ENCODE measurements at regions not wholly inside any gene's neighbourhood (a gene's known extent, or its start where the extent isn't known, plus 50 kb on each side); places are given as distances from the start of the nearest gene placed in this dataset.
"Not testable (repeated sequence)": the region's sequence is repeated elsewhere in the genome, so short reads cannot be mapped to it uniquely, and the experiment has no call there.

DNA sequence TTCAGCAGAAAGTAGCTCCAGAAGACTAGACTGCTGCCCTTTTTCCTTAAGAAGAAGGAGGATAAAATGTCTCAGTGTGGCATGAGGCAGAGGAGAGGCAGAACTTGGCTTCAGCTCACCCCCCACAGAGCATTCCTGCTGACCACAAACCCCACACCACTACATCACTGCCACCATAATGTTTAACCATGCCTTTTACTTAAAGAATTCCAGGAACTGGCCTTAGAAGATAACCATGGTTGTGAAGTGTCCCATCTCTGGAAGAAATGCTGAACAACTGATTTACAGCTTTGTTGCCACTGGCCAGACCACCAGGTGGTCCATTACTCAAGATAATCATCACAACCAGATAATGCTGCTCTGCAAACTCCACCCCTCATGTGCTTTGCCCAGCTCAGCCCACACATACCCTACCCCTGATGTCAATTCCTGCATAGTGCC is 154.1 kb downstream of the CD24 start:
- Mint-ChIP-seq H3K36me3 (ENCODE audit: low read depth) (no peaks in the 10 kb centered on the region), H3K27ac (no peak overlapping the region), H3K4me3 (no peak overlapping the region), H3K4me1 (no peaks in the 10 kb centered on the region), H3K27me3 (peaks cover 34% of the 10 kb centered on the region)
- DNase-seq (no peak), ATAC-seq (no peak)
- no peaks in the 10 kb centered on the region for H3K9me3 ChIP-seq (ENCODE audit: control insufficient read depth, low read length, poor library complexity, severe bottlenecking)

DNA sequence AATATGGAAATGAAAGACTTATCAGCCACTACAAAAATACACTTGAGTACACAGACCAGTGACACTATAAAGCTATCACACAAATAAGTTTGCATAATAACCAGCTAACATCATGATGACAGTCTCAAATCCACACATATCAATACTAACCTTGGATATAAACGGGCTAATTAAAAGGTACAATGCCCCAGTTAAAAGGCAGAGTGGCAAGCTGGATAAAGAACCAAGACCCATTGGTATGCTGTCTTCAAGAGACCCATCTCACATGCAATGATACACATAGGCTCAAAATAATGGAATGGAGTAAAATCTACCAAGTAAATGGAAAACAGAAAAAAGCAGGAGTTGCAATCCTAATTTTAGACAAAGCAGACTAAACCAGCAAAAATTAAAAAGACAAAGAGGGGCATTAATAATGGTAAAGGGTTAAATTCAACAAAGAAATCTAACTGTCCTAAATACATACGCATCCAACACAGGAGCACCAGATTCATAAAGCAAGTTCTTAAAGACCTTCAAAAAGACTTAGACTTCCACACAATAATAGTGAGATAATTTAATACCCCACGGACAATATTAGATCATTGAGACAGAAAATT is 163.3 kb downstream of the CD24 start:
- Mint-ChIP-seq H3K27me3 (no peaks in the 10 kb centered on the region), H3K4me1 (no peaks in the 10 kb centered on the region), H3K36me3 (ENCODE audit: low read depth) (no peaks in the 10 kb centered on the region), H3K27ac (no peak overlapping the region), H3K4me3 (no peak overlapping the region)
- DNase-seq: no peak
- ATAC-seq: no peak
- H3K9me3 ChIP-seq (ENCODE audit: control insufficient read depth, low read length, poor library complexity, severe bottlenecking): peaks cover 14% of the 10 kb centered on the region

DNA sequence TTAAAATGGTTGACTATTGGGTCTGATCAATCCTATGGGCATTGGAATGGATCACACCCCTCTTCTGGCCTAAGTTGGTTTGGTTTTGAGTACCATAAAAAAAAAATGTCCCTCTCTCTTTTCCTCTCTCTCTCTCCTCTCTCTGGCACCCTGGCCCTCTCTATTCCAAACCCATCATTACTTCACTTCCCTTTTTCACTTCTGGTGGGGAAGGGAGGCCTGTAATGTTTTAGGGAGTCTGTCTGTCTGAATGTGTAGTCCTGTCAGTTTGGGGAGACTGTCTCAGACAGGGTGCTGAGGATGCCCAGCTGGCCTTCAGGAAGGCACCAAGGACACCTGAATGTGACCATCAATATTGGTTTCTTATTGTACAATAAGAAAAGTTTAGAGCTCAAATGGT is 165.8 kb downstream of the CD24 start:
- Mint-ChIP-seq H3K27ac (no peak overlapping the region), H3K36me3 (ENCODE audit: low read depth) (no peaks in the 10 kb centered on the region), H3K27me3 (no peaks in the 10 kb centered on the region), H3K4me1 (no peaks in the 10 kb centered on the region), H3K4me3 (no peak overlapping the region)
- ATAC-seq (no peak), DNase-seq (no peak)
- peaks cover 14% of the 10 kb centered on the region for H3K9me3 ChIP-seq (ENCODE audit: control insufficient read depth, low read length, poor library complexity, severe bottlenecking)

DNA sequence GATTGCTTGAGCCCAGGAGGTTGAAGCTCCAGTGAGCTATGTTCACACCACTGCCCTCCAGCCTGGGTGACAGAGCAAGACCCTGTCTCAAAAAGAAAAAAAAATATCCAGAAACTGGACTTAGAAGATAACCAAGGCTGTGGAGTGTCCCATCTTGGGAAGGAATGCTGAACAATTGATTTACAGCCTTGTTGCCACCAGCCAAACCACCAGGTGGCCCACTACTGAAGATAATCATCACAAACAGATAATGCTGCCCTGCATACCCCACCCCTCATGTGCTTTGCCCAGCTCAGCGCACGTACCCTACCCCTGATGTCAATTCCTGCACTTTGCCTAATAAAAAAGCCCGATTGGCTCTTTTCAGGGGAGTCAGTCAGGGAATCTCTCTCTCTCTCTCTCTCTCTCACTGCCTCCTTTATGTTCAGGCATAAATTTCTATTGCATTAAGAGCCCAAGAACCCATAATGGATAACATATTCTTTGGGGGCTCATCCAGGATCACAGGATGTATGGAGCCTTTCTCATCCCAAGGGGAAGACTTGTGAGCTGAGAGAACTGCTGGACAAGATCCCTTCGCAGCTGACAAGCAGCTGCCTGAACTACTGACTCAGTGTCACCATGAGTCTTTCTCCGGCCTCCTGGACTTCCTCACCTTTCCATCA is 166.4 kb downstream of the CD24 start:
- no peak for DNase-seq
- ATAC-seq: no peak
- no peak overlapping the region for H3K27ac Mint-ChIP-seq
- no peak overlapping the region for H3K4me3 Mint-ChIP-seq
- no peaks in the 10 kb centered on the region for H3K4me1 Mint-ChIP-seq
- H3K27me3 Mint-ChIP-seq: no peaks in the 10 kb centered on the region
- H3K36me3 Mint-ChIP-seq (ENCODE audit: low read depth): no peaks in the 10 kb centered on the region
- peaks cover 14% of the 10 kb centered on the region for H3K9me3 ChIP-seq (ENCODE audit: control insufficient read depth, low read length, poor library complexity, severe bottlenecking)

DNA sequence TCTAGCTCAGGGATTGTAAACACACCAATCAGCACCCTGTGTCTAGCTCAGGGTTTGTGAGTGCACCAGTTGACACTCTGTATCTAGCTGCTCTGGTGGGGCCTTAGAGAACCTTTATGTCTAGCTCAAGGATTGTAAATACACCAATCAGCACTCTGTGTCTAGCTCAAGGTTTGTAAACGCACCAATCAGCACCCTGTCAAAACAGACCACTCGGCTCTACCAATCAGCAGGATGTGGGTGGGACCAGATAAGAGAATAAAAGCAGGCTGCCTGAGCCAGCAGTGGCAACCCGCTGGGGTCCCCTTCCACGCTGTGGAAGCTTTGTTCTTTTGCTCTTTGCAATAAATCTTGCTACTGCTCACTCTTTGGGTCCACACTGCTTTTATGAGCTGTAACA is 168.3 kb downstream of the CD24 start:
- H3K27me3 Mint-ChIP-seq, ATAC-seq: not testable (repeated sequence)

DNA sequence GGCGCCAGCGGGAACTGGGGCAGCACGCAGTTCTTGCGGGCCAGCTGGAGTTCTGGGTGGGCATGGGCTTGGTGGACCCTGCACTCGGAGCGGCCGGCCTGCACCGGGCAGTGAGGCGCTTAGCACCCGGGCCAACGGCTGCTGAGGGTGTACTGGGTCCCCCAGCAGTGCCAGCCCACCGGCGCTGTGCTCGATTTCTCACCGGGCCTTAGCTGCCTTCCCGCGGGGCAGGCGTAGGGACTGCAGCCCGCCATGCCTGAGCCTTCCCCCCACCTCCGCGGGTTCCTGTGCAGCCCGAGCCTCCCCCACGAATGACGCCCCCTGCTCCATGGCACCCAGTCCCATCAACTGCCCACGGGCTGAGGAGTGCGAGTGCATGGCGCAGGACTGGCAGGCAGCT is 168.8 kb downstream of the CD24 start:
- Mint-ChIP-seq H3K4me1 (no peaks in the 10 kb centered on the region), H3K27me3 (peaks cover 10% of the 10 kb centered on the region), H3K4me3 (no peak overlapping the region), H3K36me3 (ENCODE audit: low read depth) (no peaks in the 10 kb centered on the region), H3K27ac (no peak overlapping the region)
- ATAC-seq (no peak), DNase-seq (no peak)
- peaks cover 11% of the 10 kb centered on the region for H3K9me3 ChIP-seq (ENCODE audit: control insufficient read depth, low read length, poor library complexity, severe bottlenecking)

More for the DNA sequence above, 168.3 kb downstream of the CD24 start:
- not testable (repeated sequence) for H3K36me3 Mint-ChIP-seq (ENCODE audit: low read depth); H3K4me1 Mint-ChIP-seq; DNase-seq; H3K27ac Mint-ChIP-seq; H3K4me3 Mint-ChIP-seq
- peaks cover 14% of the 10 kb centered on the region for H3K9me3 ChIP-seq (ENCODE audit: control insufficient read depth, low read length, poor library complexity, severe bottlenecking)

DNA sequence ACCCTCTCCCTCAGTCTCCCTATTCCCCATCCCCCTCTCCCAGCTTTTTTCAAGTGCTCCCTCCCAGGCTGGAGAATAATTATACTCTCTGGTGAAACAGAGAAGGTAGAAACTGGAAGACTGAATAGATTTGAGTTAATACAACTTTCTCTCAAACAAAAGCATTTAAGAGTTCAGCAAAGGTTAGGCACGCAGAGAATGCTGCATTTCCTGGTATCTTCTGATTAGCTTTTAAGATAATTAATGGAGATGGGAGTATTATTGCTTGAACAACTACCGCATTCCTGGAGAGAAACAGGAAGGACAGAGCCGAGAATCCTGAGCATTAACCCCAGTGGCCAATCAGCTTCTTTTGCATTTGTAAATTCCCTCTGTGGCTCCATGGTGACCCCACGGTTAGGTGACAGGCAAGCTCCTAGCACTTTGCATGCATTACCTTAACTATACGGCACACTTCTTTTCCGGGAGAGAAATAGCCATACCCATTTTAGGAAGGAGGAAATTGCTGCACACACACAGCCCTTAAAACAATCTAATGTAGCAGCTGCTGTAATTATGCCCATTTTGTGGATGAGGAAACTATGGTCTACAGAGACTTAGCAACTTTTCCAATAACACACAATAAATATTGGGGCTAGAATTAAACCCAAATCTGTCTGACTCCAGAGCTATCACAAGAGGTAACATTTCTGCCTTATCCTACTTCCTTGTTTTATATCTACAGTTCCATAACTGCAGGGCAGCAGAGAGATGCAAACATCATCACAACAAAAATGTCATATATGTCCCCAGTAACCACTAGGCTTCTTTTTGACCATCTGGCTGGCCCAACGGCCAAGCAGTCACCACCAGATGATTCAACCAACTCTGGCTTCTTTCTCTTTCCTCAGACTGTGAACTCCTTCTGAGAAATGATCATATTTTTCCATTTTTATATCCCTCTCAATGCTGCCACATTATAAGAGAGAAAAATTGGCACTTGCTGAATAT is 169.9 kb downstream of the CD24 start:
- no peak for DNase-seq
- H3K9me3 ChIP-seq (ENCODE audit: control insufficient read depth, low read length, poor library complexity, severe bottlenecking): peaks cover 3% of the 10 kb centered on the region
- ATAC-seq: no peak
- Mint-ChIP-seq H3K4me1 (no peaks in the 10 kb centered on the region), H3K27me3 (peaks cover 19% of the 10 kb centered on the region), H3K36me3 (ENCODE audit: low read depth) (no peaks in the 10 kb centered on the region), H3K4me3 (no peak overlapping the region), H3K27ac (no peak overlapping the region)

DNA sequence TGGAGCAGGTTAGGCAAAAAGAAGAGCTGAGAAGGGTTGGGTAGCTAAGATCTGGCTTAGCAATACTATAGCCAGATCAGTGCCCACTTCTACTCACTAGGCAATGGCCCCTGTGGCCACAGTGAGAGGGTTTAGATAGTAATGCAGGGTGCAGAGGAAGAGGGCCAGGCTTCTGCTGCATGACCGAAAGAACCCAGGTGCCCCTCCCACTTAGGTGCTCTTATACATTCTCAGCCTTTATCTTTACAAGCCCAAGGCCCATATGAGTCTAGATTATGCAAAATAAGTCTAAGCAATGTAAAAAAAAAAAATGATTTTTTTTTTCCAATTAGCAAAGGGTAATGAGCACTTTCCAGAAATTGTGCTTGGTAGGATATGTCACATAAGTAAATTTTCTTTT is 171.3 kb downstream of the CD24 start:
- no peak overlapping the region for H3K27ac Mint-ChIP-seq
- no peaks in the 10 kb centered on the region for H3K4me1 Mint-ChIP-seq
- ATAC-seq: no peak
- DNase-seq: no peak
- H3K9me3 ChIP-seq (ENCODE audit: control insufficient read depth, low read length, poor library complexity, severe bottlenecking): no peaks in the 10 kb centered on the region
- H3K36me3 Mint-ChIP-seq (ENCODE audit: low read depth): no peaks in the 10 kb centered on the region
- peaks cover 28% of the 10 kb centered on the region for H3K27me3 Mint-ChIP-seq
- H3K4me3 Mint-ChIP-seq: no peak overlapping the region

DNA sequence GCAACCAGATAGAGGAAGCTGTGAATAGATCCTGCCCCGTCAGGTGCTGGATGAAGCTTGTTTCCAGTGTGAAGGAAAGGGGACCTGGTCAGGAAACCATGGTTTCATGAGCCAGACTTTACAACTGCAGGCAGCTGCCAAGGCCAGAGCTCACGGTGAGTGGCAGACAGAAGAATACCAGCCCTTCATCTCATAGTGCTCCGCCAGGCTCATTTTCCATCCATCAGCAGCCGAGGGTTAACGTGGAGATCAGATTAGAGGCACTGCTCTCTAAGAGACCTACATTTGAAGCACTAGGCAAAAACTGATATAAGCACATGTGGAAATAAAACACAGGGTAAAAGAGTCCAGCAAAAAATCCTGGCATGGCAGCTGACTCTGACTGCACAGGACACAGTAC is 172.4 kb downstream of the CD24 start:
- H3K9me3 ChIP-seq (ENCODE audit: control insufficient read depth, low read length, poor library complexity, severe bottlenecking): no peaks in the 10 kb centered on the region

DNA sequence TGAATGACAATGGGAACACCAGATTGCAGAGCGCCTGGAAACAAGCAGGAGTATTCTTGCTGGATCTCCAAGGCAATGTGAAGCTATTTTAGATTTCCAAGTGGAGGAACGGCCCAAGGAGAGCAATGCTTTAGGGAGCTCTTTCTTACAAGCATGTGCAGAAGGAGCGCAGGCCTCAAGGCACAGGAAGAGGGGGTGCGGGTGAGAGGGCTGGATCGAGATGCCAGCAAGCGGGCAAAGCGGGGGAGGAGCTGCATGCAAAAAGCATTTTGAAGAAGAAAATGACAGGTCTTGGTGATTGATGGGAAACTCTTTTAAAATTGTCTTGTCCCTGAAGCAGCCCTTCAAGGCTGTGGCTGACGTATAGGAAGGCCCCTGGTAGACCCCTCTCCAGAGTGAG is 171.9 kb downstream of the QRSL1 start:
- Mint-ChIP-seq H3K4me1 (no peaks in the 10 kb centered on the region), H3K4me3 (no peak overlapping the region), H3K27me3 (peaks cover 28% of the 10 kb centered on the region), H3K27ac (no peak overlapping the region), H3K36me3 (ENCODE audit: low read depth) (no peaks in the 10 kb centered on the region)
- no peak for DNase-seq
- no peaks in the 10 kb centered on the region for H3K9me3 ChIP-seq (ENCODE audit: control insufficient read depth, low read length, poor library complexity, severe bottlenecking)
- ATAC-seq: no peak

More for the DNA sequence above, 172.4 kb downstream of the CD24 start:
- DNase-seq (no peak), ATAC-seq (no peak)
- Mint-ChIP-seq H3K27ac (no peak overlapping the region), H3K36me3 (ENCODE audit: low read depth) (no peaks in the 10 kb centered on the region), H3K27me3 (peaks cover 28% of the 10 kb centered on the region), H3K4me1 (no peaks in the 10 kb centered on the region), H3K4me3 (no peak overlapping the region)

DNA sequence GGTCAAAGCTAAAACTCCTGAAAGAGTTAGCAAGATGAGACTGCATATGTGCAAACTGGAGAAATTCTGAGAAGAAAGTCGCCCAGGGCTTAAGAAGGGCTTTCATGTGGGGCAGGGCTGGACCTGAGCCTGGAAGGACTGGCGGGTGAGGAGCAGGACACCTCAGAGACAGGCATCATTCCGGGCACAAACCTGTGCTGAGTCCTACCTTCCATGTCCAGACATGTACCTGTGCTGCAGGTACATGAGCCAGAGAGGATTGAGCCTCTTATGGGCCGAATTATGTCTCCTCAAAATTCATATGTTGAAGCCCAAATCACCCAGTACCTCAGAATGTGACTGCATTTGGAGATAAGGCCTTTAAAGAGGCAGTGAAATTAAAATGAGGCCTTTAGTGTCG is 171.0 kb downstream of the QRSL1 start:
- DNase-seq (no peak), ATAC-seq (no peak)
- H3K4me1 Mint-ChIP-seq: no peaks in the 10 kb centered on the region
- no peak overlapping the region for H3K27ac Mint-ChIP-seq
- H3K36me3 Mint-ChIP-seq (ENCODE audit: low read depth): no peaks in the 10 kb centered on the region
- H3K27me3 Mint-ChIP-seq: peaks cover 35% of the 10 kb centered on the region
- H3K9me3 ChIP-seq (ENCODE audit: control insufficient read depth, low read length, poor library complexity, severe bottlenecking): no peaks in the 10 kb centered on the region
- H3K4me3 Mint-ChIP-seq: no peak overlapping the region

DNA sequence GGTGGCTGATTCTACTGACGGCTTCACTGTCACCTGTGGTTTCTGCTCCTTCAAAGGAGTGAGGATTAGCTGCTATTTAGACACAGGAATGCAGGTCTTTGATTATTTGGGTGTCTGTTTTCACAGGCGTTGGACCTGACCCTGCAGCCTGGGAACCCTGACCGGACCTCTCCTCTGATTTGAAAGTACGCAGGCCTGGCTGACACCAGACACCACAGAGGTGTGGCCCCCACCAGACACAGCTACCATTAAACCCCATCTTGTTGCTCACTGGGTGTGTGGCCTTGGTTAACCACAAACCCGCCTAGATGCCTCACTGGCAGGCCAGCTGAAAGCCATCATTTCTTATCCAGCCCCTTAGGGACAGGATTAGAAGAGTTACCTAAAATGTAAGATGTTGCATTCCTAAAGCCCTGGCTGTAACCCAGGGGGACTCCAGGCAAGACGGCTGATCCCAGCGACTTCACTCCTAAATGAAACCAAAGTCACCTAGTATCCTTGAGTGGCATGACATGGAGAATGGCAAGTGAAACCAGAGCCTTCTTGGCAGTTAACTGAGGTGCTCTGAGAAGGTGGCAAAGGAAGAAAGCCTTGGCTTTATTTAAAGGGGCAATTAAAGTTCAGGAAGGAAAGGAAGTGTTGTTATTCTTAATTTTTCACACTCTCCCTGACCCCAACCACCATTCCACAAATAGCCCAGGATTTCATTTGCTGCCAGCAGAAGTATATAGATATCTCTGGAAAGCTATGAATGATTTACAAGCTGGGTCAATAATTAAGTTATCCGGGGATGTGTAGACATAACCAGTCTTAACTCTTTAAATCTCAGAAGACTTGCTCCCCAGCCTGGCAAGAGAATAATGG is 169.9 kb downstream of the QRSL1 start:
- Mint-ChIP-seq H3K36me3 (ENCODE audit: low read depth) (no peaks in the 10 kb centered on the region), H3K4me3 (no peak overlapping the region), H3K27me3 (peaks cover 35% of the 10 kb centered on the region), H3K4me1 (no peaks in the 10 kb centered on the region), H3K27ac (no peak overlapping the region)
- no peaks in the 10 kb centered on the region for H3K9me3 ChIP-seq (ENCODE audit: control insufficient read depth, low read length, poor library complexity, severe bottlenecking)
- DNase-seq: no peak
- no peak for ATAC-seq

DNA sequence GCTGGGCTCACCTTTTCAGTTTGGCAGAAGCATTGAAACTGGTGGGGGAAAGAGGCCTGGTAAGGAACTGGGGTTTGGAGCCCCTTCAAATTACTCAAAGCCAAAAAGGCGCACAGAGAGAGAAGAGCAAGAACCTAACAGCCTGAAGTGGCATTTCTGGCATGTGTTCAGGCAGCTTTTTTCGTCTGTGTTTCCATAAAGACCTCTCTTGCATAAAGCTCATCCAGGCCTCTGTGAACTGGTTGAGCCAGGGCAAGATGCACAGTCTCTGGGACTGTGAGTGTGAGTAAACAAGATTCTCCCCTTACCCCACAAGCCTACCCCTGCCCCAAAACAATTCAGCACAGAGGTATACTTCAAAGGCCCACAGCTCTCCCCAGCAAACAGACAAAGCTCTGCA is 167.8 kb downstream of the QRSL1 start:
- H3K27ac Mint-ChIP-seq: no peak overlapping the region
- H3K36me3 Mint-ChIP-seq (ENCODE audit: low read depth): no peaks in the 10 kb centered on the region
- no peaks in the 10 kb centered on the region for H3K4me1 Mint-ChIP-seq
- no peak overlapping the region for H3K4me3 Mint-ChIP-seq
- no peaks in the 10 kb centered on the region for H3K9me3 ChIP-seq (ENCODE audit: control insufficient read depth, low read length, poor library complexity, severe bottlenecking)
- no peak for DNase-seq
- H3K27me3 Mint-ChIP-seq: peaks cover 50% of the 10 kb centered on the region
- ATAC-seq: no peak

All from T-helper 17 cell (primary cell).